HUES64 (cell line): ENCODE measurements at regions not wholly inside any gene's neighbourhood (a gene's known extent, or its start where the extent isn't known, plus 50 kb on each side); places are given as distances from the start of the nearest gene placed in this dataset.
"Not testable (repeated sequence)": the region's sequence is repeated elsewhere in the genome, so short reads cannot be mapped to it uniquely, and the experiment has no call there.

Experiments used
- H3K27ac ChIP-seq: 2 replicates; pipeline ENCODE4 v1.7.0; 2013; ENCODE audit warnings: low read depth, low read length, inconsistent platforms
- H3K27me3 ChIP-seq: 2 replicates; pipeline ENCODE4 v1.6.1; 2013; ENCODE audit warnings: mild to moderate bottlenecking, low read length; ENCODE audit not compliant: insufficient read depth
- H3K36me3 ChIP-seq: 2 replicates; pipeline ENCODE4 v1.6.1; 2013; ENCODE audit warnings: mild to moderate bottlenecking, low read length; ENCODE audit not compliant: insufficient read depth
- H3K4me1 ChIP-seq: 2 replicates; pipeline ENCODE4 v1.6.1; 2013; ENCODE audit warnings: mild to moderate bottlenecking, low read length, moderate library complexity; ENCODE audit not compliant: insufficient read depth
- H3K4me3 ChIP-seq: 2 replicates; pipeline ENCODE4 v1.5.1; 2013; ENCODE audit warnings: mild to moderate bottlenecking, low read length, moderate library complexity
- H3K9ac ChIP-seq: 2 replicates; pipeline ENCODE4 v1.6.1; 2013; ENCODE audit warnings: mild to moderate bottlenecking, low read depth, low read length
- H3K9me3 ChIP-seq: 2 replicates; pipeline ENCODE4 v1.6.1; 2013; ENCODE audit warnings: low read depth, low read length; ENCODE audit not compliant: insufficient read depth
- WGBS: fragments of 150-250, 120-280 bp; methylation state at CpG from one replicate; pipeline ENCODE4 v1.1.7; 2013; ENCODE audit warnings: missing lambda C conversion rate; 5-methylcytosine and 5-hydroxymethylcytosine counted together

GRCh38 chr1:101567582-101568189 lies 330.9 kb downstream of the S1PR1 start:
- no peaks in the 10 kb centered on the region for H3K27me3 ChIP-seq
- no peak overlapping the region for H3K9ac ChIP-seq
- H3K4me1 ChIP-seq, result no peaks in the 10 kb centered on the region
- H3K9me3 ChIP-seq, result peaks cover 12% of the 10 kb centered on the region
- H3K4me3 ChIP-seq, result no peak overlapping the region
- no peaks in the 10 kb centered on the region for H3K36me3 ChIP-seq
- no peak overlapping the region for H3K27ac ChIP-seq
- 29% methylated on average over 2 of the region's 4 CpGs for WGBS

- WGBS, result 75% methylated on average over 5 of the region's 5 CpGs
- Histone ChIP-seq H3K9me3 (no peaks in the 10 kb centered on the region), H3K27ac (no peak overlapping the region), H3K4me1 (no peaks in the 10 kb centered on the region), H3K4me3 (no peak overlapping the region), H3K9ac (no peak overlapping the region), H3K36me3 (no peaks in the 10 kb centered on the region), H3K27me3 (no peaks in the 10 kb centered on the region)
Measured at GRCh38 chr1:101587741-101588140, 350.9 kb downstream of the S1PR1 start.

GRCh38 chr1:101588677-101589076 lies 351.9 kb downstream of the S1PR1 start:
- Histone ChIP-seq H3K4me1 (no peaks in the 10 kb centered on the region), H3K27ac (no peak overlapping the region), H3K9ac (no peak overlapping the region), H3K36me3 (no peaks in the 10 kb centered on the region), H3K27me3 (no peaks in the 10 kb centered on the region), H3K9me3 (no peaks in the 10 kb centered on the region), H3K4me3 (no peak overlapping the region)
- 93% methylated on average over 1 of the region's 1 CpG for WGBS

- H3K9ac ChIP-seq, result no peak overlapping the region
- 100% methylated on average over 1 of the region's 1 CpG for WGBS
- no peaks in the 10 kb centered on the region for H3K36me3 ChIP-seq
- H3K4me3 ChIP-seq, result no peak overlapping the region
- H3K27ac ChIP-seq, result no peak overlapping the region
- no peaks in the 10 kb centered on the region for H3K9me3 ChIP-seq
- H3K4me1 ChIP-seq, result no peaks in the 10 kb centered on the region
- no peaks in the 10 kb centered on the region for H3K27me3 ChIP-seq
Measured at GRCh38 chr1:101592845-101593244, 356.0 kb downstream of the S1PR1 start.

GRCh38 chr1:101595881-101596374 lies 359.1 kb downstream of the S1PR1 start:
- H3K4me3 ChIP-seq, result no peak overlapping the region
- no peak overlapping the region for H3K27ac ChIP-seq
- 85% methylated on average over 1 of the region's 2 CpGs for WGBS
- H3K36me3 ChIP-seq, result no peaks in the 10 kb centered on the region
- H3K9ac ChIP-seq, result no peak overlapping the region
- H3K4me1 ChIP-seq, result no peaks in the 10 kb centered on the region
- H3K9me3 ChIP-seq, result no peaks in the 10 kb centered on the region
- no peaks in the 10 kb centered on the region for H3K27me3 ChIP-seq

- H3K4me3 ChIP-seq, H3K36me3 ChIP-seq, H3K9me3 ChIP-seq, H3K9ac ChIP-seq, H3K27ac ChIP-seq, H3K27me3 ChIP-seq, H3K4me1 ChIP-seq: not testable (repeated sequence)
- WGBS, result 85% methylated on average over 5 of the region's 5 CpGs
Measured at GRCh38 chr1:101600615-101601014, 363.8 kb downstream of the S1PR1 start.

- H3K4me3 ChIP-seq, result no peak overlapping the region
- H3K9me3 ChIP-seq, result no peaks in the 10 kb centered on the region
- no CpG with 5 or more reads among the region's 1 CpG for WGBS
- H3K36me3 ChIP-seq, result no peaks in the 10 kb centered on the region
- no peak overlapping the region for H3K27ac ChIP-seq
- H3K27me3 ChIP-seq, result no peaks in the 10 kb centered on the region
- H3K9ac ChIP-seq, result no peak overlapping the region
- H3K4me1 ChIP-seq, result 0 out of 2 replicates have a peak, but pooled peaks cover 8% of the 10 kb centered on the region
Measured at GRCh38 chr1:101603726-101604125, 366.9 kb downstream of the S1PR1 start.

GRCh38 chr1:101605878-101606277 lies 369.1 kb downstream of the S1PR1 start:
- H3K36me3 ChIP-seq, result no peaks in the 10 kb centered on the region
- H3K27me3 ChIP-seq, result no peaks in the 10 kb centered on the region
- H3K4me3 ChIP-seq, result no peak overlapping the region
- 100% methylated on average over 1 of the region's 2 CpGs for WGBS
- H3K9me3 ChIP-seq, result peaks cover 9% of the 10 kb centered on the region; the same call in 1 of the 2 replicates
- no peak overlapping the region for H3K9ac ChIP-seq
- 0 out of 2 replicates have a peak, but pooled peaks cover 8% of the 10 kb centered on the region for H3K4me1 ChIP-seq
- no peak overlapping the region for H3K27ac ChIP-seq

GRCh38 chr1:101613546-101613945 lies 376.7 kb downstream of the S1PR1 start:
- H3K9me3 ChIP-seq, result peaks cover 11% of the 10 kb centered on the region; the same call in 1 of the 2 replicates
- H3K27me3 ChIP-seq, result no peaks in the 10 kb centered on the region
- no peak overlapping the region for H3K27ac ChIP-seq
- H3K36me3 ChIP-seq, result no peaks in the 10 kb centered on the region
- H3K4me1 ChIP-seq, result peaks cover 3% of the 10 kb centered on the region; the same call in 1 of the 2 replicates
- H3K4me3 ChIP-seq, result no peak overlapping the region
- H3K9ac ChIP-seq, result no peak overlapping the region

GRCh38 chr1:101618900-101619299 lies 377.8 kb downstream of the OLFM3 start:
- no peak overlapping the region for H3K4me3 ChIP-seq
- no peak overlapping the region for H3K27ac ChIP-seq
- H3K4me1 ChIP-seq, result peaks cover 6% of the 10 kb centered on the region; the same call in 1 of the 2 replicates
- no peaks in the 10 kb centered on the region for H3K27me3 ChIP-seq
- no peak overlapping the region for H3K9ac ChIP-seq
- WGBS, result 92% methylated on average over 5 of the region's 5 CpGs
- H3K36me3 ChIP-seq, result no peaks in the 10 kb centered on the region
- no peaks in the 10 kb centered on the region for H3K9me3 ChIP-seq

- no peaks in the 10 kb centered on the region for H3K27me3 ChIP-seq
- no peak overlapping the region for H3K9ac ChIP-seq
- no peaks in the 10 kb centered on the region for H3K36me3 ChIP-seq
- no peak overlapping the region for H3K27ac ChIP-seq
- H3K4me1 ChIP-seq, result peaks cover 8% of the 10 kb centered on the region
- H3K9me3 ChIP-seq, result no peaks in the 10 kb centered on the region
- WGBS, result 92% methylated on average over 5 of the region's 5 CpGs
- no peak overlapping the region for H3K4me3 ChIP-seq
Measured at GRCh38 chr1:101632548-101633272, 364.0 kb downstream of the OLFM3 start.
